H1 (cell line): ENCODE measurements at regions not wholly inside any gene's neighbourhood (a gene's known extent, or its start where the extent isn't known, plus 50 kb on each side); places are given as distances from the start of the nearest gene placed in this dataset.

Experiments used
- CBX5 ChIP-seq: fragments of 300-800, 300-1000 bp; sonication (generic); IDR thresholded peaks from 2 replicates; pipeline ENCODE4 v1.7.1; 2016; ENCODE audit warnings: antibody characterized with exemption, low read length, low read depth
- CTBP2 ChIP-seq: IDR thresholded peaks from 2 replicates; pipeline ENCODE4 v1.7.0; 2011; ENCODE audit warnings: borderline replicate concordance, mild to moderate bottlenecking, moderate library complexity, mixed read lengths, low read length; ENCODE audit not compliant: insufficient read depth, insufficient read length
- PHF8 ChIP-seq: fragments of 200-600 bp; sonication (generic); conservative IDR thresholded peaks from 2 replicates; pipeline ENCODE4 v1.7.1; 2012; ENCODE audit warnings: low read depth, mild to moderate bottlenecking, inconsistent platforms, low read length, moderate library complexity
- SIRT6 ChIP-seq: IDR thresholded peaks from one replicate; pipeline ENCODE4 v1.7.1; 2012; ENCODE audit warnings: low read length, inconsistent platforms
- SRF ChIP-seq: IDR thresholded peaks from 2 replicates; pipeline ENCODE4 v1.6.1; 2011; ENCODE audit warnings: mild to moderate bottlenecking, low read depth, low read length, moderate library complexity
- SUZ12 ChIP-seq: fragments of 200-600 bp; sonication (generic); IDR thresholded peaks from 2 replicates; pipeline ENCODE4 v1.6.1; 2012; ENCODE audit warnings: mild to moderate bottlenecking, inconsistent platforms, low read length, moderate library complexity, mixed read lengths

DNA sequence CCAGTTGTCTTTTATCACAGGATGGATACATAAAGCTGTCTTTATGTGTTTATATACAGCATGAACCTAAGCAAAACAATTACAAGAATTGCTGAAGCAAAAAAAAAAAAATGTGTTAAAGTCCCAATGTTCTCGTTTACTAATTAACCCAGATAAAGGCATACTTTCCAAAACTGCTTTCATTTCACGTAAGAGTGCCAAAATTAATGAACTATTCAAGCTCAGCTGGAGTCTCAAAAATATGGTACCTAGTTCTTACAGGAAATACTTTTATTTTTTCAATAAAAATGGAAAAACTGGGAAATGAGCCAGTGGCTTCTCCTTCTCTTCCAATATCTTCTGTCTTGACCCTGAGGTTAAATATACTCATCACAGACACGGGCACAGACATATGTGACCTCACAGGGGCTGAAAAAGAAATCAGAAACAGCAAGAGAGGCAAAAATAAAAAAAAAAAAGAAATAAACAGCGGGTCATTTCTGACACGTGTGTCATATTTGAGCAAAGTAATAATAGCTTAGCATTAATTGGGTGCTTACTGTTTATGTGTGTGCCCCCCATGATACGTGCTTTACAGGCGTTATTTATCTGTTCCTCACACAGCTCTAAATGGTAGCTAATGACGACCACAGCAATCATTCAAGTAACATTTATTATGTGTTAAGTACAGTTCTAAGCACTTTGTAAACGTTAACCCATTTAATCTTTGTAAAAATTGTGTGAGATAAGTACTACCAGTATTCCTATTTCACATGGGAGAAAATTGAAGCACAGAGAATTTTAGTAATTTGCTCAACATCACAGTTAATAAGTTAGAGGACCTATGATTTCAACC is 158.0 kb upstream of the MMADHC start (continued):
- TF ChIP-seq CTBP2 (no peak), SIRT6 (no peak), PHF8 (no peak), SRF (no peak), SUZ12 (no peak), CBX5 (no peak)
